ENCODE measurements at regions not wholly inside any gene's neighbourhood (a gene's known extent, or its start where the extent isn't known, plus 50 kb on each side); places are given as distances from the start of the nearest gene placed in this dataset.
"Not testable (repeated sequence)": the region's sequence is repeated elsewhere in the genome, so short reads cannot be mapped to it uniquely, and the experiment has no call there.

- H3K9me3 Mint-ChIP-seq = no peaks in the 10 kb centered on the region
- no peak overlapping the region for H3K27ac Mint-ChIP-seq
- CTCF ChIA-PET = no interaction called here
Observed at GRCh38 chr1:213767683-213768082, 220.1 kb upstream of the PROX1 start.

DNA sequence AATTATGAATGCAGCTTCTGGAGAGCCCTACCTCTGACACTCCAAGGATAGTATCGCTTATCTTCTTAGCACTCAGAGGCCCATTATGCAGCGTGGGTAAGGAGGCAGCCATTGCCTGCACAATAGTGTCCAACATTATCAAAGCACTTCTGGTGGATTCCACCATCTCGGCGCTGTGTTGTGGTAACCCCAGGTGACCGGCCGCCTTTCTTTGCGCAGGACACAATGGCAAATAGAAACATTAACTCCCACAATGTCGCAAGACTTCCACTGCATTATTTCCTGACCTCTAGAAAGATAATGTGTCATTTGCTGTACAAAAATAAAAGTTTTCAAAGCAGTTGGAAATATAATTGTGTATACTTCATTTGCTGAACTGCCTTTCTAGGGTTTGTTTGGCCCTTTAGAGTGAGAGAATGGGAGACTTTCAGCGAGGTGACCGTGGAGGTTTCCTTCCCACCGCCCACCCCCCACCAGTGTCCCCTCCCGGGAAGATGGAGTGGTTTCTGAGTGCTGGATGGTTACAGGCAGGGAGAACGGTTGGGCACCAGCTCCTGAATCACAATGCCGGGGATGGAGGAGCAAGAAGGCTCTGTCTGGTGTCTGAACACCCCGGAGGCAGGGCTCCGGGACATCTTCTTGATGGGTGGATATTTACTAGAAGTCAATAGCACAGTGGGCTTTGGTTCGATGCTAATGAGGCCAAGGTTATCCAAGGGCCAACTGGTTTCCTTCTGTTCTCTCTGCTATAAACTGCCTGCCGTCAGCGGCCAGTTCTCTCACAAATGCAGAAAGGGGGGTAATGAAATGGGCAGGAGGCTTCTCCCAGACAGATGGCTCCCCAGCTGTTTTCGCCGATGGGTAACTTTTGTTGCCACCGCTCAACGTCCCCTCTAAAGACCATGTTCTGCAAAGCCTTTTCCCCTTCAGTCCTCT is 215.4 kb upstream of the PROX1 start:
- ChIA-PET POLR2A (no interaction called here), CTCF (no interaction called here)
- H3K4me1 Mint-ChIP-seq (ENCODE audit: low read depth) = no peaks in the 10 kb centered on the region
- H3K27me3 Mint-ChIP-seq = no peaks in the 10 kb centered on the region
- no peak overlapping the region for H3K27ac Mint-ChIP-seq
- DNase-seq = no peak
- H3K4me3 Mint-ChIP-seq = no peak overlapping the region
- peaks cover 4% of the 10 kb centered on the region for H3K9me3 Mint-ChIP-seq
- intact Hi-C loops (cut with micrococcal nuclease) = no loop called here
- no peaks in the 10 kb centered on the region for H3K36me3 Mint-ChIP-seq

More at GRCh38 chr1:213767683-213768082, 220.1 kb upstream of the PROX1 start:
- H3K36me3 Mint-ChIP-seq = no peaks in the 10 kb centered on the region
- no peak overlapping the region for H3K4me3 Mint-ChIP-seq
- H3K4me1 Mint-ChIP-seq (ENCODE audit: low read depth) = no peaks in the 10 kb centered on the region
- H3K27me3 Mint-ChIP-seq = no peaks in the 10 kb centered on the region
- POLR2A ChIA-PET = no interaction called here
- DNase-seq = no peak
- intact Hi-C loops (cut with micrococcal nuclease) = loop anchor here (10.0 kb wide), 1 partner anchor 87 kb away; no protein-coding TSS in a partner anchor

DNA sequence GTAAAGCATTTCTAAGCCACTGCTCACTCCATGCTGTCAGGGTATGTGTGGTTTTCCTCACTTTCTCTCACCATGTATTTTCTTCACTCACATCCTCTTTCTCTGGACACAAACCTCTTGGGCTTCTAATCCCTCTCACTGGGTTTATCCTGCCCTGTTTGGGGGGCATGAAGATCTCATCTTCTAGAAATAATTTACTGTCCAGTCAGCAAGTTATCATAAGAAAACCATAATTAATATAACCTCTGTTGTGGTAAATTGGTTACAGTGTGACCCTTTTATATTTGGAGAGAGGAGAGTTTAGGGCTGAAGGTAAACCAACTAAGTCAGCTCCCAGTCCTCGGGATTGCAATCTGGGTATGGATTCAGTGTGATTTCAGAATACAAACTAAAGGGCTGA is 213.8 kb upstream of the PROX1 start:
- H3K4me3 Mint-ChIP-seq = no peak overlapping the region
- no peaks in the 10 kb centered on the region for H3K4me1 Mint-ChIP-seq (ENCODE audit: low read depth)
- H3K27me3 Mint-ChIP-seq = no peaks in the 10 kb centered on the region
- H3K27ac Mint-ChIP-seq = no peak overlapping the region
- H3K36me3 Mint-ChIP-seq = no peaks in the 10 kb centered on the region
- intact Hi-C loops (cut with micrococcal nuclease) = no loop called here
- ChIA-PET POLR2A (no interaction called here), CTCF (no interaction called here)
- peaks cover 4% of the 10 kb centered on the region for H3K9me3 Mint-ChIP-seq
- no peak for DNase-seq

DNA sequence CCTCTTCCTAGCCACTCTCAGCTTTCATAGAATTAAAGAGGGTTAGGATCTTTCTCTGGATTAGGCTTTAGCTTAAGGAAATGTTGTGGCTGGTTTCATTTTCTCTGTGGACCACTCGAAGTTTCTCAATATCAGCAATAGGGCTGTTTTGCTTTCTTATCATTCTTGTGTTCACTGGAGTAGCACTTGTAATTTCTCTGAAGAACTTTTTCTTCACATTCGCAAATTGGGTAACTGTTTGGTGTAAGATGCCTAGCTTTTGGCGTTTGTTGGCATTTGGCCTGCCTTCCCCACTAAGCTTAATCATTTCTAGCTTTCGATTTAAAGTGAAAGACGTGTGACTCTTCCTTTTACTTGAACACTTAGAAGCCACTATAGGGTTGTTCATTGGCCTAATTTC is 210.8 kb upstream of the PROX1 start:
- peaks cover 4% of the 10 kb centered on the region for H3K9me3 Mint-ChIP-seq
- no peaks in the 10 kb centered on the region for H3K27me3 Mint-ChIP-seq
- no peaks in the 10 kb centered on the region for H3K36me3 Mint-ChIP-seq
- CTCF ChIA-PET = no interaction called here
- POLR2A ChIA-PET = no interaction called here
- intact Hi-C loops (cut with micrococcal nuclease) = no loop called here
- no peak overlapping the region for H3K27ac Mint-ChIP-seq
- no peaks in the 10 kb centered on the region for H3K4me1 Mint-ChIP-seq (ENCODE audit: low read depth)
- no peak for DNase-seq
- H3K4me3 Mint-ChIP-seq = no peak overlapping the region

DNA sequence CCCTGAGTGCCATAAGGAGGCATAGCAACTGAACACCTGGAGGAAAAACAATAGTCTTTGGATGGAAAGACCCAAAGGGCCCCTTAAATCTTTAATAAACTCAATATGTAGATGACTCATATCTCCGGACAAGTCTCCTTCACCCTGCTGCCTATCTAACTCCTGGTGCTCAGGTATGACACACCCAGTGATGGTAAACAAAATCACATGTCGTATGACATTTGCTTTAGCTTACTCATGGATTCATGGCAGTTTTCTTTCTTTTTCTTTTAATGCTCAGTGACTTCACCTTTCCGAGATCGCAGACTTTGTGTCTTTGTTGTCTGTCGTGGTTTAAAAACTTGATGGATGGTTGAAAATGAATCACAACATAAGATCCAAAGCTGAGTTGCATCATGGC is 208.5 kb upstream of the PROX1 start:
- no peak for DNase-seq
- CTCF ChIA-PET = no interaction called here
- H3K9me3 Mint-ChIP-seq = peaks cover 4% of the 10 kb centered on the region
- H3K27ac Mint-ChIP-seq = no peak overlapping the region
- intact Hi-C loops (cut with micrococcal nuclease) = no loop called here
- H3K4me1 Mint-ChIP-seq (ENCODE audit: low read depth) = peaks cover 7% of the 10 kb centered on the region
- no peaks in the 10 kb centered on the region for H3K27me3 Mint-ChIP-seq
- H3K36me3 Mint-ChIP-seq = no peaks in the 10 kb centered on the region
- no peak overlapping the region for H3K4me3 Mint-ChIP-seq
- POLR2A ChIA-PET = no interaction called here

GRCh38 chr1:213782941-213783672 is 204.7 kb upstream of the PROX1 start:
- H3K4me3 Mint-ChIP-seq = no peak overlapping the region
- intact Hi-C loops (cut with micrococcal nuclease) = no loop called here
- POLR2A ChIA-PET = no interaction called here

DNA sequence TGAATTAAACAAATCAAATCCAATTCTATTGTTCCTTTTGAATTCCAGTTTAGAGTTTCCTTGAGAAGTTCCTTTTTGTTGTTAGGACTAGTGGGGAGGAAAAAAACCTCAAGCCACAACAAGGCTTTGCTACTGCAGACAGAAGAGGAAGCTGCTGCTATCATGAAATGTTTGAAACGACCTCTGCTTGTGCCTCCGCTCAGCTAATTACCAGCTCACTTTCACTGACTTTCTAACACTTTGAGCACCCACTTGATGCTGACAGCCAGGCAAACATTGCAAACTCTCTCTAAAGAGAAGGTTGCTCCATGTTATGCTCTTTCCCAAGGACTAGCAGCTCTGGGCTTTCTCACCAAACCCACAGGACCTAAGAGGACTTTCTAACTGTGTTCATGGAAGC is 203.9 kb upstream of the PROX1 start:
- no peak overlapping the region for H3K4me3 Mint-ChIP-seq
- H3K27ac Mint-ChIP-seq = no peak overlapping the region
- no peaks in the 10 kb centered on the region for H3K9me3 Mint-ChIP-seq
- no peaks in the 10 kb centered on the region for H3K27me3 Mint-ChIP-seq
- intact Hi-C loops (cut with micrococcal nuclease) = no loop called here
- peaks cover 7% of the 10 kb centered on the region for H3K4me1 Mint-ChIP-seq (ENCODE audit: low read depth)
- no peaks in the 10 kb centered on the region for H3K36me3 Mint-ChIP-seq
- ChIA-PET POLR2A (no interaction called here), CTCF (no interaction called here)
- no peak for DNase-seq

More at GRCh38 chr1:213782941-213783672, 204.7 kb upstream of the PROX1 start:
- no peaks in the 10 kb centered on the region for H3K36me3 Mint-ChIP-seq
- CTCF ChIA-PET = no interaction called here
- peaks cover 7% of the 10 kb centered on the region for H3K4me1 Mint-ChIP-seq (ENCODE audit: low read depth)
- H3K9me3 Mint-ChIP-seq = no peaks in the 10 kb centered on the region
- no peaks in the 10 kb centered on the region for H3K27me3 Mint-ChIP-seq
- no peak overlapping the region for H3K27ac Mint-ChIP-seq
- no peak for DNase-seq

DNA sequence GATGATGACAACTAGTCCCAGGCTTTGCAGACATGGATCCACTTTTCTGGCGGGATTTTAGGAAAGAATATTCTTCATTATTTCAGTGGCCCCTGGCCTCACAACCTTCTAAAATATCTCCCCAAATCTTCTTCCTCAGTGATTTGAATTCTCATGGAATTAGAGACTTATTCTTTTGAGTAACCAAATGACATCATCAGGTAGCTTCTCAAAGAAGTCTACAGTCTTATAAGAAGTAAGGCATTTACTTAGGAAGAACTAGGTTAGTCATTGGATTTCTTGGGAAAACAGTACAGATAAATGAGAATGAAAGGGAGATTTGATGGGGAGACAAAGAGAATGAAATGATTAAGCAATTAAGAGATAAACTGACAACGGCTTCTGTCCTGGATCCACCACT is 201.1 kb upstream of the PROX1 start:
- Mint-ChIP-seq H3K4me1 (ENCODE audit: low read depth) (peaks cover 7% of the 10 kb centered on the region), H3K4me3 (no peak overlapping the region), H3K9me3 (no peaks in the 10 kb centered on the region), H3K36me3 (no peaks in the 10 kb centered on the region), H3K27me3 (no peaks in the 10 kb centered on the region), H3K27ac (no peak overlapping the region)
- ChIA-PET CTCF (no interaction called here), POLR2A (no interaction called here)
- intact Hi-C loops (cut with micrococcal nuclease) = no loop called here
- DNase-seq = no peak

DNA sequence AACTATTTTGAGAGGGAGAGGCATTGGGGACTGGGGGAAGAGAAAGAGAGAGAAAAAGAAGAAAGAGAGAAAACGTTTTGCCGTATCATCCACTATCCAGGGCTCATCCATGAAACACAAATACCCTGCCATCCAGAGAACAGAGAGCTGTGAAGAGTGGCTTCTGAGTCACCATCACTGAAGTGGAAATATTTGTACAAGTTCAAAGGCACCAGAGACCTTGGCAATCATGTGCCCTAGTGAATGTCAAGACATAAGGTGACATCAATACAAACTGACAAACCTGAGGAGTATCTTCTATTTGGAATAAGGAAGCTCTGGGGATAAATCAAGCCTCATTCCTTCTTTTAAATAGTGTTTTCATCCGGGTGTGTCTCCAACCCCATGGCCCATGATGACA is 197.2 kb upstream of the PROX1 start:
- intact Hi-C loops (cut with micrococcal nuclease) = no loop called here
- CTCF ChIA-PET = no interaction called here
- Mint-ChIP-seq H3K36me3 (no peaks in the 10 kb centered on the region), H3K27me3 (no peaks in the 10 kb centered on the region), H3K4me3 (no peak overlapping the region), H3K27ac (no peak overlapping the region), H3K4me1 (ENCODE audit: low read depth) (no peaks in the 10 kb centered on the region), H3K9me3 (no peaks in the 10 kb centered on the region)
- DNase-seq = no peak
- POLR2A ChIA-PET = no interaction called here

DNA sequence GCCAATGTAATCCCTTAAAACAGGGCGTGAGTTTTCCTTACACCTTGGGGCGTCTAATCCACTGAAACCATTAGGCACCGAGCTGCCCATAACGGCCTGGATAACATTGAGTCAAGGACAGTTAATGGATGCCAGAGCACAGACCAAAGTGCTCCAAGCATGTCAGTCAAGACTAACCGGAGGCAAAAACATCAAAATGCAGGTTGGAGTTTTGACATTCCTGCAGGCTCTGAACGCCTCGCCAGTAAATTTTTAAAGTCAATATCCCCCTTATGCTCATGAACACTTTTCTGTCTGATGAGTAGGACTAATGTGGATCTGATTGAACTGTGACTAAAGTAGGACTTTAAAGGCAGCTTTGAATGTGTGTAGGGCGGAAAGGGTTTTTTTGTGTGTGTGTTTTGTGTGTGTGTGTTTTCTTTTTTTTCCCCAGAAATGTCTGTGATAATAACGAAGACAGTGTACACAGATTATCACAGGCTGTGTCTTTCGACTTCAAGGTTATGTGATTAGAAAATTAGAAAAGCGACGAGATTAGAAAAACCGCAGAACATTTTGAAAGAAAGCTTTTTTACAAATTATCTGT is 194.2 kb upstream of the PROX1 start:
- H3K4me1 Mint-ChIP-seq (ENCODE audit: low read depth) = peaks cover 3% of the 10 kb centered on the region
- CTCF ChIA-PET = no interaction called here
- H3K36me3 Mint-ChIP-seq = no peaks in the 10 kb centered on the region

GRCh38 chr1:213796525-213796924 is 191.2 kb upstream of the PROX1 start:
- no peak for DNase-seq
- CTCF ChIA-PET = no interaction called here
- Mint-ChIP-seq H3K4me1 (ENCODE audit: low read depth) (peaks cover 3% of the 10 kb centered on the region), H3K9me3 (no peaks in the 10 kb centered on the region), H3K4me3 (no peak overlapping the region), H3K27ac (no peak overlapping the region), H3K27me3 (no peaks in the 10 kb centered on the region), H3K36me3 (no peaks in the 10 kb centered on the region)
- intact Hi-C loops (cut with micrococcal nuclease) = no loop called here
- POLR2A ChIA-PET = no interaction called here

More for the DNA sequence above, 194.2 kb upstream of the PROX1 start:
- Mint-ChIP-seq H3K27me3 (no peaks in the 10 kb centered on the region), H3K27ac (no peak overlapping the region), H3K9me3 (no peaks in the 10 kb centered on the region), H3K4me3 (no peak overlapping the region)
- intact Hi-C loops (cut with micrococcal nuclease) = no loop called here
- no peak for DNase-seq
- POLR2A ChIA-PET = no interaction called here

DNA sequence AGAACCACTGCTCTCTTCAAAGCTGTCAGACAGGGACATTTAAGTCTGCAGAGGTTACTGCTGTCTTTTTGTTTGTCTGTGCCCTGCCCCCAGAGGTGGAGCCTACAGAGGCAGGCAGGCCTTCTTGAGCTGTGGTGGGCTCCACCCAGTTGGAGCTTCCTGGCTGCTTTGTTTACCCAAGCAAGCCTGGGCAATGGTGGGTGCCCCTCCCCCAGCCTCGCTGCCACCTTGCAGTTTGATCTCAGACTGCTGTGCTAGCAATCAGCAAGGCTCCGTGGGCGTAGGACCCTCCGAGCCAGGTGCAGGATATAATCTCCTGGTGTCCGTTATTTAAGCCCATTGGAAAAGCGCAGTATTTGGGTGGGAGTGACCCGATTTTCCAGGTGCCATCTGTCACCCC is 179.5 kb upstream of the PROX1 start:
- H3K4me1 Mint-ChIP-seq (ENCODE audit: low read depth); intact Hi-C loops (cut with micrococcal nuclease); H3K9me3 Mint-ChIP-seq: not testable (repeated sequence)

More for the DNA sequence above, 179.5 kb upstream of the PROX1 start:
- DNase-seq, H3K36me3 Mint-ChIP-seq, CTCF ChIA-PET, H3K27me3 Mint-ChIP-seq, POLR2A ChIA-PET, H3K27ac Mint-ChIP-seq, H3K4me3 Mint-ChIP-seq: not testable (repeated sequence)
